HEK293 (cell line): ENCODE measurements at regions not wholly inside any gene's neighbourhood (a gene's known extent, or its start where the extent isn't known, plus 50 kb on each side); places are given as distances from the start of the nearest gene placed in this dataset.

ENCODE experiments used
- CTCF ChIA-PET: fragments of 350-600 bp; formaldehyde crosslinking; extraction: SDS; loops from one replicate; lab custom pipeline; 2021; ENCODE audit warnings: antibody characterized with exemption; lab: Yijun Ruan, JAX
- POLR2A ChIA-PET: fragments of 300-600 bp; formaldehyde crosslinking; extraction: SDS; loops from one replicate; lab custom pipeline; 2020; ENCODE audit warnings: antibody characterized with exemption, inconsistent platforms; lab: Yijun Ruan, JAX
- H3K27ac ChIP-seq: fragments of 200-500 bp; sonication (Bioruptor generic); 2 replicates; pipeline ENCODE4 v1.5.1; 2014; ENCODE audit warnings: low read depth, low read length, control low read depth, inconsistent platforms; ENCODE audit errors: extremely low read depth
- H3K36me3 ChIP-seq, 2 experiments: fragments of 200-500 bp in 1 of 2; sonication (Bioruptor generic) in 1 of 2; 1 replicate in 1 of 2; 2 replicates in 1 of 2; pipeline ENCODE4 v1.5.1; 2014 to 2017; ENCODE audit warnings: inconsistent platforms in 2 of 2, low read length in 2 of 2; ENCODE audit not compliant: control insufficient read depth in 2 of 2, insufficient read depth in 1 of 2
- H3K4me1 ChIP-seq: fragments of 200-500 bp; sonication (Bioruptor generic); 2 replicates; pipeline ENCODE4 v1.5.1; 2014; ENCODE audit warnings: mild to moderate bottlenecking, low read length, inconsistent platforms; ENCODE audit not compliant: control insufficient read depth, insufficient read depth
- H3K4me3 ChIP-seq: 2 replicates; pipeline ENCODE4 v1.5.1; 2011; ENCODE audit warnings: low read depth, mild to moderate bottlenecking, control low read depth, low read length, moderate library complexity
- H3K9me3 ChIP-seq: fragments of 200-500 bp; sonication (Bioruptor generic); 2 replicates; pipeline ENCODE4 v1.5.1; 2014; ENCODE audit warnings: low read depth, low read length, inconsistent platforms; ENCODE audit not compliant: control insufficient read depth, insufficient read depth
- EGR2 ChIP-seq: fragments of 450-650 bp; formaldehyde crosslinking; IDR thresholded peaks from 2 replicates; pipeline ENCODE4 v1.5.1; 2016; ENCODE audit warnings: low read depth, missing biosample characterization, missing genetic modification characterization
- FEZF1 ChIP-seq: fragments of 450-650 bp; formaldehyde crosslinking; IDR thresholded peaks from 2 replicates; pipeline ENCODE4 v1.5.1; 2016; ENCODE audit warnings: missing biosample characterization, missing genetic modification characterization
- GLIS1 ChIP-seq: fragments of 450-650 bp; formaldehyde crosslinking; IDR thresholded peaks from 2 replicates; pipeline ENCODE4 v1.5.1; 2016; ENCODE audit warnings: missing biosample characterization, missing genetic modification characterization
- HOXC10 ChIP-seq: sonication (generic); formaldehyde crosslinking; IDR thresholded peaks from 2 replicates; pipeline ENCODE4 v1.8.1; 2023; ENCODE audit warnings: mild to moderate bottlenecking, missing genetic modification reagents
- IKZF3 ChIP-seq: fragments of 450-650 bp; IDR thresholded peaks from 2 replicates; pipeline ENCODE4 v1.5.0; 2018; ENCODE audit warnings: missing biosample characterization, mild to moderate bottlenecking, missing genetic modification characterization, moderate library complexity
- KLF10 ChIP-seq: fragments of 450-650 bp; IDR thresholded peaks from 2 replicates; pipeline ENCODE4 v1.5.1; 2018; ENCODE audit warnings: missing biosample characterization, mild to moderate bottlenecking, missing genetic modification characterization
- SCRT1 ChIP-seq: fragments of 450-650 bp; formaldehyde crosslinking; IDR thresholded peaks from 2 replicates; pipeline ENCODE4 v1.5.1; 2016; ENCODE audit warnings: missing biosample characterization, missing genetic modification characterization, borderline replicate concordance
- TRIM28 ChIP-seq: IDR thresholded peaks from 2 replicates; pipeline ENCODE4 v1.6.1; 2011; ENCODE audit warnings: low read length, control low read depth, borderline replicate concordance
- ZBTB8A ChIP-seq: fragments of 450-650 bp; formaldehyde crosslinking; IDR thresholded peaks from 2 replicates; pipeline ENCODE4 v1.5.1; 2016; ENCODE audit warnings: missing biosample characterization, missing genetic modification characterization
- ZFHX2 ChIP-seq: fragments of 450-650 bp; formaldehyde crosslinking; conservative IDR thresholded peaks from 2 replicates; pipeline ENCODE4 v1.5.1; 2016; ENCODE audit warnings: missing biosample characterization, missing genetic modification characterization
- ZFP3 ChIP-seq: fragments of 450-650 bp; formaldehyde crosslinking; IDR thresholded peaks from 2 replicates; pipeline ENCODE4 v1.5.1; 2016; ENCODE audit warnings: low read depth, missing biosample characterization, missing genetic modification characterization
- ZFP37 ChIP-seq: fragments of 450-650 bp; formaldehyde crosslinking; IDR thresholded peaks from 2 replicates; pipeline ENCODE4 v1.5.1; 2016; ENCODE audit warnings: missing biosample characterization, missing genetic modification characterization
- ZFP69B ChIP-seq: fragments of 450-650 bp; formaldehyde crosslinking; IDR thresholded peaks from 2 replicates; pipeline ENCODE4 v1.5.1; 2016; ENCODE audit warnings: missing biosample characterization, missing genetic modification characterization
- ZIC2 ChIP-seq: fragments of 450-650 bp; formaldehyde crosslinking; IDR thresholded peaks from 2 replicates; pipeline ENCODE4 v1.5.1; 2016; ENCODE audit warnings: missing biosample characterization, missing genetic modification characterization
- ZNF10 ChIP-seq: fragments of 450-650 bp; formaldehyde crosslinking; IDR thresholded peaks from 2 replicates; pipeline ENCODE4 v1.5.1; 2017; ENCODE audit warnings: missing biosample characterization, missing genetic modification characterization
- ZNF175 ChIP-seq: fragments of 450-650 bp; formaldehyde crosslinking; IDR thresholded peaks from 2 replicates; pipeline ENCODE4 v1.5.1; 2016; ENCODE audit warnings: missing biosample characterization, missing genetic modification characterization
- ZNF19 ChIP-seq: fragments of 450-650 bp; formaldehyde crosslinking; IDR thresholded peaks from 2 replicates; pipeline ENCODE4; 2016; ENCODE audit warnings: missing biosample characterization, missing genetic modification characterization, low read depth
- ZNF266 ChIP-seq: fragments of 450-650 bp; formaldehyde crosslinking; IDR thresholded peaks from 2 replicates; pipeline ENCODE4 v1.5.1; 2016; ENCODE audit warnings: missing biosample characterization, missing genetic modification characterization, low read depth
- ZNF292 ChIP-seq: fragments of 450-650 bp; formaldehyde crosslinking; IDR thresholded peaks from 2 replicates; pipeline ENCODE4 v1.5.1; 2016; ENCODE audit warnings: low read depth, missing biosample characterization, missing genetic modification characterization, borderline replicate concordance
- ZNF433 ChIP-seq: fragments of 450-650 bp; formaldehyde crosslinking; IDR thresholded peaks from 2 replicates; pipeline ENCODE4 v1.5.1; 2016; ENCODE audit warnings: missing biosample characterization, missing genetic modification characterization, low read depth
- ZNF514 ChIP-seq: fragments of 450-650 bp; formaldehyde crosslinking; IDR thresholded peaks from 2 replicates; pipeline ENCODE4 v1.5.1; 2016; ENCODE audit warnings: missing biosample characterization, missing genetic modification characterization
- ZNF549 ChIP-seq: fragments of 450-650 bp; IDR thresholded peaks from 2 replicates; pipeline ENCODE4 v1.5.1; 2018; ENCODE audit warnings: missing biosample characterization, missing genetic modification characterization, mild to moderate bottlenecking, inconsistent platforms, moderate library complexity
- ZNF600 ChIP-seq: fragments of 450-650 bp; formaldehyde crosslinking; IDR thresholded peaks from 2 replicates; pipeline ENCODE4 v1.5.1; 2016; ENCODE audit warnings: missing biosample characterization, missing genetic modification characterization
- ZNF610 ChIP-seq: fragments of 450-650 bp; formaldehyde crosslinking; IDR thresholded peaks from 2 replicates; pipeline ENCODE4 v1.5.1; 2016; ENCODE audit warnings: missing biosample characterization, missing genetic modification characterization, borderline replicate concordance
- ZNF623 ChIP-seq: fragments of 450-650 bp; formaldehyde crosslinking; IDR thresholded peaks from 2 replicates; pipeline ENCODE4 v1.5.1; 2016; ENCODE audit warnings: missing biosample characterization, missing genetic modification characterization
- ZNF768 ChIP-seq: fragments of 450-650 bp; formaldehyde crosslinking; IDR thresholded peaks from 2 replicates; pipeline ENCODE4 v1.5.1; 2018; ENCODE audit warnings: missing biosample characterization, mild to moderate bottlenecking, missing genetic modification characterization
- ZNF777 ChIP-seq: fragments of 450-650 bp; formaldehyde crosslinking; IDR thresholded peaks from 2 replicates; pipeline ENCODE4 v1.5.1; 2017; ENCODE audit warnings: missing biosample characterization, missing genetic modification characterization, borderline replicate concordance
- ZNF843 ChIP-seq: fragments of 450-650 bp; formaldehyde crosslinking; IDR thresholded peaks from 2 replicates; pipeline ENCODE4 v1.5.1; 2016; ENCODE audit warnings: missing biosample characterization, missing genetic modification characterization
- ZSCAN16 ChIP-seq: fragments of 450-650 bp; formaldehyde crosslinking; IDR thresholded peaks from 2 replicates; pipeline ENCODE4 v1.5.1; 2016; ENCODE audit warnings: missing biosample characterization, missing genetic modification characterization
- TF ChIP-seq, protein P1 (sequence below): sonication (generic); formaldehyde crosslinking; IDR thresholded peaks from 2 replicates; pipeline ENCODE4 v1.8.1; 2022; ENCODE audit warnings: mild to moderate bottlenecking, moderate library complexity, missing genetic modification reagents
- TF ChIP-seq, protein P2 (sequence below): fragments of 450-650 bp; formaldehyde crosslinking; conservative IDR thresholded peaks from 2 replicates; pipeline ENCODE4 v1.5.1; 2016; ENCODE audit warnings: low read depth, missing biosample characterization, missing genetic modification characterization
- TF ChIP-seq, protein P3 (sequence below): fragments of 450-650 bp; formaldehyde crosslinking; IDR thresholded peaks from 2 replicates; pipeline ENCODE4 v1.5.1; 2016; ENCODE audit warnings: missing biosample characterization, missing genetic modification characterization

DNA sequence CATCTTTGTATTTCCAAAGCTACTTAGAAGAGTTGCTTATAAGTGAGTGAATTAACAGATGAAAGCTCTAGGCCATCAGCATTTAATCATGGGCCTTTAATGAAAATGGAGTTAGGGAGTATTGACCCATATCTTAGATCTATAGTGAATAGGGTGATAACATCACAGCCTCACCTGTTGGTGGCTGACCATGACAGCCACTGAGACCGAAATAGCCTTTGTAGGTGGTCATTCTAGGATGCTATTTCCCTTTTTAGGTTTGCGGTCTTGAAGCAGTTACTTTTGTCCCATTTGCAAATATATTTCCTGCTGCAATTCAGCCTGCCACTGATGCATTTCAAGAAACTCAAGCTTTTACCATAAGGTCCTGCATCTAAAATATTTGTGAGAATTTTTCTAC is 410.1 kb upstream of the LYPLAL1 start:
- Histone ChIP-seq H3K4me1 (no peaks in the 10 kb centered on the region), H3K36me3 (no peaks in the 10 kb centered on the region), H3K4me3 (no peak overlapping the region), H3K27ac (no peak overlapping the region), H3K9me3 (no peaks in the 10 kb centered on the region)
- ChIA-PET POLR2A (no interaction called here), CTCF (interaction anchor here (0.7 to 1.1 kb wide), 3 partner anchors 13 to 170 kb away, joined by 3 read pairs; no protein-coding TSS in a partner anchor)
- TF ChIP-seq ZNF843 (no peak), IKZF3 (no peak), ZNF623 (tag by site-specific recombination) (no peak), EGR2 (tag by site-specific recombination) (no peak), ZSCAN16 (tag by site-specific recombination) (no peak), ZNF175 (tag by site-specific recombination) (no peak), TRIM28 (no peak), ZFP69B (tag by site-specific recombination) (no peak), ZIC2 (tag by site-specific recombination) (no peak), ZFP37 (tag by site-specific recombination) (no peak), SCRT1 (tag by site-specific recombination) (no peak), ZNF292 (tag by site-specific recombination) (no peak)
- TF ChIP-seq, protein P1, sequence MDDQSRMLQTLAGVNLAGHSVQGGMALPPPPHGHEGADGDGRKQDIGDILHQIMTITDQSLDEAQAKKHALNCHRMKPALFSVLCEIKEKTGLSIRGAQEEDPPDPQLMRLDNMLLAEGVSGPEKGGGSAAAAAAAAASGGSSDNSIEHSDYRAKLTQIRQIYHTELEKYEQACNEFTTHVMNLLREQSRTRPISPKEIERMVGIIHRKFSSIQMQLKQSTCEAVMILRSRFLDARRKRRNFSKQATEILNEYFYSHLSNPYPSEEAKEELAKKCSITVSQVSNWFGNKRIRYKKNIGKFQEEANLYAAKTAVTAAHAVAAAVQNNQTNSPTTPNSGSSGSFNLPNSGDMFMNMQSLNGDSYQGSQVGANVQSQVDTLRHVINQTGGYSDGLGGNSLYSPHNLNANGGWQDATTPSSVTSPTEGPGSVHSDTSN (CRISPR knock-in tag): no peak
- TF ChIP-seq, protein P2, sequence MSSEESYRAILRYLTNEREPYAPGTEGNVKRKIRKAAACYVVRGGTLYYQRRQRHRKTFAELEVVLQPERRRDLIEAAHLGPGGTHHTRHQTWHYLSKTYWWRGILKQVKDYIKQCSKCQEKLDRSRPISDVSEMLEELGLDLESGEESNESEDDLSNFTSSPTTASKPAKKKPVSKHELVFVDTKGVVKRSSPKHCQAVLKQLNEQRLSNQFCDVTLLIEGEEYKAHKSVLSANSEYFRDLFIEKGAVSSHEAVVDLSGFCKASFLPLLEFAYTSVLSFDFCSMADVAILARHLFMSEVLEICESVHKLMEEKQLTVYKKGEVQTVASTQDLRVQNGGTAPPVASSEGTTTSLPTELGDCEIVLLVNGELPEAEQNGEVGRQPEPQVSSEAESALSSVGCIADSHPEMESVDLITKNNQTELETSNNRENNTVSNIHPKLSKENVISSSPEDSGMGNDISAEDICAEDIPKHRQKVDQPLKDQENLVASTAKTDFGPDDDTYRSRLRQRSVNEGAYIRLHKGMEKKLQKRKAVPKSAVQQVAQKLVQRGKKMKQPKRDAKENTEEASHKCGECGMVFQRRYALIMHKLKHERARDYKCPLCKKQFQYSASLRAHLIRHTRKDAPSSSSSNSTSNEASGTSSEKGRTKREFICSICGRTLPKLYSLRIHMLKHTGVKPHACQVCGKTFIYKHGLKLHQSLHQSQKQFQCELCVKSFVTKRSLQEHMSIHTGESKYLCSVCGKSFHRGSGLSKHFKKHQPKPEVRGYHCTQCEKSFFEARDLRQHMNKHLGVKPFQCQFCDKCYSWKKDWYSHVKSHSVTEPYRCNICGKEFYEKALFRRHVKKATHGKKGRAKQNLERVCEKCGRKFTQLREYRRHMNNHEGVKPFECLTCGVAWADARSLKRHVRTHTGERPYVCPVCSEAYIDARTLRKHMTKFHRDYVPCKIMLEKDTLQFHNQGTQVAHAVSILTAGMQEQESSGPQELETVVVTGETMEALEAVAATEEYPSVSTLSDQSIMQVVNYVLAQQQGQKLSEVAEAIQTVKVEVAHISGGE (tag by site-specific recombination): no peak

DNA sequence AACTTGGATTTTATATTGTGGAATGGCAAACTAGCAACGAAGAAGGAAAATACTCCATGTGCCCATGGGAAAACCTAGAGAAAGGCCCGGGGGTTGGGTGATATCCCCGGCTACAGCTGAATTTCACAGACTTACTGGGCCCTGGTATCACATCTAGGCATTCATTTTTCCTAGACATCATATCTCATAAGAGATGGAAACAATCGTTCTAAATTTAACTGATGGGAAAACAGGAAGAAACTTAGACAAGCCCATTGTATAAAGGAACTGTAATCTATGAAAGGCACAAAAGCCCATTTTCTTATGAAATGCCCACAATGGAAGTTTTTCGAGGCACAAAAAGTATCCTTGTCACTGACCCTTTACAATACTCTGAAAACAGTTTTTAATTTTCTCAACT is 407.9 kb upstream of the LYPLAL1 start:
- CTCF ChIA-PET: no interaction called here
- POLR2A ChIA-PET: no interaction called here
- Histone ChIP-seq H3K4me1 (no peaks in the 10 kb centered on the region), H3K4me3 (no peak overlapping the region), H3K36me3 (no peaks in the 10 kb centered on the region), H3K9me3 (no peaks in the 10 kb centered on the region), H3K27ac (no peak overlapping the region)
- TF ChIP-seq ZNF10 (tag by site-specific recombination) (no peak), ZNF777 (tag by site-specific recombination) (no peak), ZFHX2 (tag by site-specific recombination) (no peak), ZNF549 (no peak), ZNF19 (tag by site-specific recombination) (no peak), ZNF266 (tag by site-specific recombination) (no peak), ZBTB8A (tag by site-specific recombination) (no peak), ZNF768 (tag by site-specific recombination) (no peak), ZNF600 (tag by site-specific recombination) (no peak), FEZF1 (no peak), ZNF610 (tag by site-specific recombination) (no peak), HOXC10 (no peak), KLF10 (tag by site-specific recombination) (no peak), GLIS1 (no peak), ZNF514 (no peak), ZFP3 (tag by site-specific recombination) (no peak), ZNF433 (no peak)
- TF ChIP-seq, protein P3, sequence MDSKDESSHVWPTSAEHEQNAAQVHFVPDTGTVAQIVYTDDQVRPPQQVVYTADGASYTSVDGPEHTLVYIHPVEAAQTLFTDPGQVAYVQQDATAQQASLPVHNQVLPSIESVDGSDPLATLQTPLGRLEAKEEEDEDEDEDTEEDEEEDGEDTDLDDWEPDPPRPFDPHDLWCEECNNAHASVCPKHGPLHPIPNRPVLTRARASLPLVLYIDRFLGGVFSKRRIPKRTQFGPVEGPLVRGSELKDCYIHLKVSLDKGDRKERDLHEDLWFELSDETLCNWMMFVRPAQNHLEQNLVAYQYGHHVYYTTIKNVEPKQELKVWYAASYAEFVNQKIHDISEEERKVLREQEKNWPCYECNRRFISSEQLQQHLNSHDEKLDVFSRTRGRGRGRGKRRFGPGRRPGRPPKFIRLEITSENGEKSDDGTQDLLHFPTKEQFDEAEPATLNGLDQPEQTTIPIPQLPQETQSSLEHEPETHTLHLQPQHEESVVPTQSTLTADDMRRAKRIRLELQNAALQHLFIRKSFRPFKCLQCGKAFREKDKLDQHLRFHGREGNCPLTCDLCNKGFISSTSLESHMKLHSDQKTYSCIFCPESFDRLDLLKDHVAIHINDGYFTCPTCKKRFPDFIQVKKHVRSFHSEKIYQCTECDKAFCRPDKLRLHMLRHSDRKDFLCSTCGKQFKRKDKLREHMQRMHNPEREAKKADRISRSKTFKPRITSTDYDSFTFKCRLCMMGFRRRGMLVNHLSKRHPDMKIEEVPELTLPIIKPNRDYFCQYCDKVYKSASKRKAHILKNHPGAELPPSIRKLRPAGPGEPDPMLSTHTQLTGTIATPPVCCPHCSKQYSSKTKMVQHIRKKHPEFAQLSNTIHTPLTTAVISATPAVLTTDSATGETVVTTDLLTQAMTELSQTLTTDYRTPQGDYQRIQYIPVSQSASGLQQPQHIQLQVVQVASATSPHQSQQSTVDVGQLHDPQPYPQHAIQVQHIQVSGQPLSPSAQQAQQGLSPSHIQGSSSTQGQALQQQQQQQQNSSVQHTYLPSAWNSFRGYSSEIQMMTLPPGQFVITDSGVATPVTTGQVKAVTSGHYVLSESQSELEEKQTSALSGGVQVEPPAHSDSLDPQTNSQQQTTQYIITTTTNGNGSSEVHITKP (tag by site-specific recombination): no peak
